GM18858 (cell line): ENCODE measurements at regions not wholly inside any gene's neighbourhood (a gene's known extent, or its start where the extent isn't known, plus 50 kb on each side); places are given as distances from the start of the nearest gene placed in this dataset.

Experiments
- ATAC-seq: cut with Tn5 transposase; IDR thresholded peaks from one replicate; pipeline ENCODE4 v1.9.1; 2021; ENCODE audit not compliant: unreplicated experiment

GRCh38 chr5:125117566-125117965 is 371.1 kb upstream of the ZNF608 start:
- no peak for ATAC-seq

DNA sequence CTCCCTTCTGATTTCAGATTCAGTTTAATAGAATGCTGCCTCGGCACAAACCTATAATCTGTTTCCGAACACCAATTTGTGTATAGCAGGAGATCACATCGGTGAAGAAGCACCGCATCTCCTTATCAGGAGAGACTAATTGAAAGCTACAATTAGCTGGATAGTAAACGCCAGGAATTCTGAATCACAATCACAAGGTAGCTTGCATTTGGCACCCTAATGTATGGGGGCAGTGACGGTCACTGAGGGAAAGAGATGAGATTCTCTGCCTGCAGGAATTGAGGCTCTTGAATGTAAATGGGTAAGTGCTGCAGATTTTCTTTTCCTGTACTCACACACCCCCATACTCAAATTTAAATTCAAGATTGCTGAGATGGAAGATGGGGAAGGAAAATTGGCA is 373.6 kb upstream of the ZNF608 start:
- no peak for ATAC-seq

- ATAC-seq, result no peak
Measured at GRCh38 chr5:125125031-125125823, 378.8 kb upstream of the ZNF608 start.

GRCh38 chr5:125126050-125126449 is 379.6 kb upstream of the ZNF608 start:
- ATAC-seq, result no peak

- no peak for ATAC-seq
Measured at GRCh38 chr5:125129151-125129806, 382.8 kb upstream of the ZNF608 start.

DNA sequence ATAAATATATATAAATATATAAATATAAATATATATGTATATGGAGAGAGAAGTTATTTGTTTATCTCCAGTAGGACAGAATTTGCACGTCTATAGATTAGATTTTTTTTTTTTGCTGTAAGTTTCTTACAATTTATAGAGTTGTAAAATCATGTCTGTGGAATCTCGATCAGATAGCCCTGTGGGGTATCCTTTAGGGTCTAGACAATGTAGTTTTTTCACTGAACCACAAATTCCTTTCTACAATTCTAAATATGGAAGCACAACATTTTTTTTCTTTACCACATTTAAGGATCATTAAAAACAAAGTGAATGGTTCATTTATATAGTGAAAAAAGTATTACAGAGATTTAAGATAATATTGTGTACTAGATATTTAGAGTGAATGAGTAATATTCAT is 384.2 kb upstream of the ZNF608 start:
- no peak for ATAC-seq

DNA sequence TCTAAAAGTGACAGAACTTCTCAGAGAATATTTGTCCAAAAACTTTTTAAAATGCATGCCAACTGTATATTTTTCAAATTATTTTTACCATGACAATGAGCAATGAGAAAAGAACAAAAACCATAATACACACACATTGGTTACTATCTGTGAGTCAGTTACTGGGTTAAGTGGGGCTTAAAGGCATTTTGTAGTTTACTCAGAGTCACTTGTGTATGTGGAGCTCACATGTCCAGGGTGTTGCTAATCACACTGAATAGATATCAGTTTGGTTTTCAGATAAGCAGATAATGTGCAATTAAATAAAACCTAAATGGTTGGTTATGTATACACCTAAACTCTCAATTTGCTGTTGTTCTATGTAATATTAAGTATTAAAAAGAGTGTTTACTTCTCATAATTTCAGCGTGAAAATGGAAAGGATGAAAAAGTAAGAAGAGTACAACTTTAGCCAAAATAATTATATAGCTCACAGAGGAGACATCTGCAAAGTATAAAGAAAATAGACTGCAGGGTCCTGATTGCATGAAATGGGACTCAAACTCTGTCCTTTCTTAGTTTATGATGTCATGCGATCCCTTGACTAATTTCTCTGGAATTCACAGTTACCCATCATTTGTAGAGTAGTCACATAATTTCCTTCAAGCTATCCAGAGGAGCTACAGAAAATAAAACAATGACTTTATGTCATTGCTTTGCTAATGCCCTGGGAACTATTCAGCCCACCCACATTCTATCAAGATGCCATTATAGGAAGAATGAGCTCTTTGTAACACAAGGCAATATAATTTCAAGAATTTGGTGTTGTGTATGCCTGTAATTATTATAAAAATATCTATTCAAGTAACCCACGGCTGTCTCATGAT is 388.0 kb upstream of the ZNF608 start:
- ATAC-seq, result no peak

DNA sequence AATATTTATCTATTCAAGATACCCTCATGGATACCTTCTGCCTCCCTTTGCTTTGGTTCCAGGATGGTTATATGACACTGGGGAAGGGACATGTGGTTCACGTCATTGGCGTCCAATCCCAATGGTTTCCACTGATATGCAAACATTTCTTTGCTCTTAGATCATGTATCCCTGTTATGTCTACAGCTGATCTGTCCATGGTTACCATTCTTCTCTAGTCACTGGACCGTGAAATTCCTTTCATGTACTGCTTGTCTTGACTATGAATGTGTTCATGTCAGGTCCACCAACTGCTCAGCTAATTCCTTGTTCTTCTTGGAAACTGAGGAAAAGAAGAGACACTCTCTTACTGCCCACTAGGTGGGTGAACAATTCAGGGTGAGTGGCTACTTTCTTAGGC is 391.1 kb upstream of the ZNF608 start:
- ATAC-seq, result no peak

DNA sequence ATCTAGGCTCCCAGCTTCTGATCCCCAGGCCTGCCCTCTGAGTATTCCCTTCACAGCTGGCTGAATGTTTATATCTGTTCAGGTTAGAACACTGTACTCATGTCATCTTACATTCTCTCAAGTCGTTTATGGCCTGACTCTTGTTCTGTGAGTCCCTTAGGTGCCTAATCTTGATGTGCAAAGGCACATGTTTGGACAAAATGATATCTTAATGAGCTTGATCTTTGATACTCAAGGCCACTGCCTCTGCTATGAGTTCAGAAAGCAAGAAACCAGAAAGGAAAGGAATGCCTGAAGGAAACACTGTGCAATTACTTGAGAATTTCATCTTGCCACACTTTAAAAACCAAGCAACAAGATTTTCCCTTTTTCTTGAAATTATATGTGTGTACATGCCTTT is 391.8 kb upstream of the ZNF608 start:
- ATAC-seq, result no peak

GRCh38 chr5:125139590-125139989 is 393.2 kb upstream of the ZNF608 start:
- no peak for ATAC-seq

GRCh38 chr5:125140220-125140619 is 393.8 kb upstream of the ZNF608 start:
- ATAC-seq, result no peak

- no peak for ATAC-seq
Measured at GRCh38 chr5:125140855-125141254, 394.4 kb upstream of the ZNF608 start.

DNA sequence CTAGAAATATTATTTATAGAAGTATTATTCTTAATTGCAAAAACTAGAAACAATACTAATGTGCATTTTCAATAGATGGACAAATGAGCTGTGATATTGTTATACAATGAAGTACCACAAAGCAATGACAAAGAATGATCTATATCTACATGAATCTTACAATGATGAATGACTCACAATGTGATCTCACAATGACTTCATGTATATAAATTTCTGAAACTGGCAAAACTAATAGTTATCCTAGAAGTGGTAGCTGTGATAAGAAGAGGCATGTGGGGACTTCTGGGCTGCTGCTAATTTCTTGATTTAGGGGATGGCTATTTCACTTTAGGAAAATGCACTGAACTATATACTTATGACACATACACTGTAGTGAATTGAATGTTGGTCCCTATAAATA is 396.0 kb upstream of the ZNF608 start:
- ATAC-seq, result peak; percentile 74

GRCh38 chr5:125143011-125143410 is 396.6 kb upstream of the ZNF608 start:
- no peak for ATAC-seq

- ATAC-seq, result no peak
Measured at GRCh38 chr5:125148076-125148475, 401.6 kb upstream of the ZNF608 start.

- ATAC-seq, result no peak
Measured at GRCh38 chr5:125148706-125149105, 402.3 kb upstream of the ZNF608 start.

GRCh38 chr5:125149110-125149509 is 402.7 kb upstream of the ZNF608 start:
- no peak for ATAC-seq

DNA sequence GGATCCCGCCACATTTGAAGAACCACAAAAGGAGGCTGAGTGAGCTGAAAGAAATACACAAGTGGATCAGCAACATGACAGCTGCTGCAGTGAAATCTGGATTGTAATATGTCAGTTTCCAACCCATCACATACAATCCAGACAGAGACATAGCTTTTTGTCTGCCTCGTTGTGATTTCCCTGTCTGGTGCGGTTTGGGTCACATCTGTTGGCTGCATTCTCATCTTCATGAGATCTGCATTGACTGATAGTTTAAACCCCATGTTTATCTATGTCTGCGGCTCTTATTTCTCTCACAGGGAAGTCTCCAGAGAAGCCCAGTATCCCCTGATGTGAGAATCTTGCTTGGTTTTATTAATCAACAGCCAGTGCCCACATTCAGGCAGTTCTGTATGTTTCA is 403.1 kb upstream of the ZNF608 start:
- no peak for ATAC-seq

DNA sequence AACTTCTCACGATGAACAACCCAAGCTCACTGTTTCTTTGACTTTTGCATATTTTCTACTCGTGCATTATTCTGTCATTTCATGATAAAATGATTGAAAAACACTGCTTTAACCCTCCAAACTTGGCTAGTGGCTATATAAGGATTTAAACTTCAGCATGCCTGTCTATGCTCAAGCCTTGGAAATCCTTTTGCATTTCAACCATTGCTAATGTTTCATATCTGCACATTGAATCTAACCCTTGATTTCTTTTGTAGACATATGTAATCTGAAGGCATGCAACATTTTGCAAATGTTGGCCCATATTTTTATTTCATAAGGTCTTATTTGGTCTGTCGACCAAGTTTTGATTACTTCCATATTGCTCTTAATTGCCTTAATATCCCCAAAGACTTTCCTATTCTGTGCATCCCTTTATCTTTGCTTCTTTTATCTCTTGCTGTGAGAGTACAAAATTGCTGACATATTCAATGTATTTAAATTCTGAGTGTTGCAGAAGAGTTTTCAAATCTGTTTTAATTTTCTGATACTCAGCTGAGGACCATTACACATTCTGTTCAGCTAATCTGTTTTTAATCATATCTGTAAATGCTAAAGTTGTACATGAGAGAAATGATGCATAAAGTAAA is 403.7 kb upstream of the ZNF608 start:
- no peak for ATAC-seq

- ATAC-seq, result no peak
Measured at GRCh38 chr5:125151150-125151900, 404.9 kb upstream of the ZNF608 start.

- no peak for ATAC-seq
Measured at GRCh38 chr5:125152044-125152443, 405.6 kb upstream of the ZNF608 start.
